Transverse colon (tissue), 4 donors: ENCODE measurements at regions not wholly inside any gene's neighbourhood (a gene's known extent, or its start where the extent isn't known, plus 50 kb on each side); places are given as distances from the start of the nearest gene placed in this dataset.

Experiments used
- DNase-seq: peaks from one replicate; pipeline ENCODE4 v3.0.0-alpha.2; 2019
- H3K27ac ChIP-seq, 4 donors: fragments of 200-600 bp; sonication (generic); 2 replicates each; pipeline ENCODE4 v1.5.1; 2016 to 2018; ENCODE audit warnings: inconsistent platforms in 4 of 4
- H3K27me3 ChIP-seq: fragments of 200-600 bp; sonication (generic); 2 replicates; pipeline ENCODE4 v1.5.1; 2017; ENCODE audit warnings: inconsistent platforms
- H3K36me3 ChIP-seq, 4 donors: fragments of 200-600 bp; sonication (generic); 2 replicates each; pipeline ENCODE4 v1.5.1; 2017 to 2019; ENCODE audit warnings: inconsistent platforms in 4 of 4
- H3K4me1 ChIP-seq, 4 donors: fragments of 200-600 bp; sonication (generic); 2 replicates each; pipeline ENCODE4 v1.5.1; 2017 to 2020; ENCODE audit warnings: inconsistent platforms in 4 of 4
- H3K4me3 ChIP-seq, 4 donors: fragments of 200-600 bp; sonication (generic); 1 replicate in 1 of 4; 2 replicates in 3 of 4; pipeline versions ENCODE4 v1.5.1 to v1.6.1; 2017 to 2019; ENCODE audit warnings: inconsistent platforms in 4 of 4
- H3K9me3 ChIP-seq, 2 donors: fragments of 200-600 bp; sonication (generic); 2 replicates each; pipeline ENCODE4 v1.5.1; 2017 to 2019; ENCODE audit warnings: inconsistent platforms in 2 of 2
- CTCF ChIP-seq, 5 experiments: fragments of 200-600 bp in 3 of 5; fragments of 450-650 bp in 2 of 5; sonication (generic) in 3 of 5; IDR thresholded peaks; 1 replicate in 2 of 5; 2 replicates in 3 of 5; pipeline ENCODE4 v1.5.1; 2016 to 2017; ENCODE audit warnings: antibody characterized with exemption in 5 of 5, inconsistent platforms in 3 of 5, mild to moderate bottlenecking in 2 of 5, moderate library complexity in 1 of 5
- EP300 ChIP-seq: sonication (generic); formaldehyde crosslinking; IDR thresholded peaks from one replicate; pipeline ENCODE4 v1.6.1; 2017; ENCODE audit warnings: antibody characterized with exemption, low read depth
- POLR2A ChIP-seq: fragments of 450-650 bp; IDR thresholded peaks from one replicate; pipeline ENCODE4 v1.6.1; 2016; ENCODE audit warnings: antibody characterized with exemption, mild to moderate bottlenecking, moderate library complexity
- POLR2AphosphoS5 ChIP-seq, 3 donors: sonication (generic); formaldehyde crosslinking; IDR thresholded peaks; one replicate each; pipeline ENCODE4 v1.6.1; 2016; ENCODE audit warnings: antibody characterized with exemption in 3 of 3
- WGBS, 2 donors: methylation state at CpG; one replicate each; pipeline ENCODE4 v1.1.5; 2018; ENCODE audit warnings: low coverage in 1 of 2; 5-methylcytosine and 5-hydroxymethylcytosine counted together
- in situ Hi-C, 4 donors: fragments of 200-750 bp; cut with MboI; loops; one replicate each; pipeline versions ENCODE4 v1.15.0 to v1.15.1; 2017; ENCODE audit warnings: low sequenced_read_pairs in 3 of 4, low pct_ligation_motif_present in 1 of 4, low pct_unique_long_range_greater_than_20kb in 1 of 4
- intact Hi-C: fragments of 100-400 bp; cut with DNase I; formaldehyde crosslinking; loops from one replicate; pipeline ENCODE4 v1.15.1; 2023; ENCODE audit warnings: low total_unique reads

- 40 to 49% methylated on average over 2 of the region's 2 CpGs for WGBS, 2 donors
- Histone ChIP-seq H3K27ac (no peak overlapping the region), H3K4me1 (no peaks in the 10 kb centered on the region), H3K27me3 (peaks cover 14% of the 10 kb centered on the region), H3K36me3 (no peaks in the 10 kb centered on the region), H3K4me3 (no peak overlapping the region), H3K9me3 (no peaks in the 10 kb centered on the region)
- DNase-seq = no peak
- intact Hi-C loops = no loop called here
- no peak for TF ChIP-seq POLR2AphosphoS5 (IDR thresholded peaks at IDR 0.05)
- no peak for TF ChIP-seq POLR2A
- TF ChIP-seq EP300 = no peak
- TF ChIP-seq CTCF (IDR thresholded peaks at IDR 0.05) = no peak
- in situ Hi-C loops = no loop called here
Observed at GRCh38 chr4:27094783-27095182, 234.1 kb downstream of the STIM2 start.

GRCh38 chr4:27096142-27096824 is 235.6 kb downstream of the STIM2 start:
- no peak for TF ChIP-seq CTCF (IDR thresholded peaks at IDR 0.05)
- TF ChIP-seq POLR2A = no peak
- no peak for TF ChIP-seq EP300
- TF ChIP-seq POLR2AphosphoS5 (IDR thresholded peaks at IDR 0.05) = no peak
- H3K9me3 ChIP-seq = no peaks in the 10 kb centered on the region
- H3K4me1 ChIP-seq = no peaks in the 10 kb centered on the region
- in situ Hi-C loops = no loop called here
- no peak overlapping the region for H3K27ac ChIP-seq
- peaks cover under 1% of the 10 kb centered on the region for H3K27me3 ChIP-seq
- H3K4me3 ChIP-seq = no peak overlapping the region
- intact Hi-C loops = no loop called here
- no peak for DNase-seq
- no peaks in the 10 kb centered on the region for H3K36me3 ChIP-seq
- 78 to 85% methylated on average over 8 to 9 of the region's 9 CpGs for WGBS, 2 donors

GRCh38 chr4:27098034-27098433 is 237.4 kb downstream of the STIM2 start:
- 33 to 38% methylated on average over 1 of the region's 1 CpG for WGBS, 2 donors
- H3K36me3 ChIP-seq = no peaks in the 10 kb centered on the region
- DNase-seq = no peak
- TF ChIP-seq POLR2AphosphoS5 (IDR thresholded peaks at IDR 0.05) (no peak), POLR2A (no peak), EP300 (no peak), CTCF (IDR thresholded peaks at IDR 0.05) (no peak)
- no peaks in the 10 kb centered on the region for H3K9me3 ChIP-seq
- no peaks in the 10 kb centered on the region for H3K4me1 ChIP-seq
- intact Hi-C loops (no loop called here), in situ Hi-C loops (no loop called here)
- no peaks in the 10 kb centered on the region for H3K27me3 ChIP-seq
- no peak overlapping the region for H3K27ac ChIP-seq
- no peak overlapping the region for H3K4me3 ChIP-seq

GRCh38 chr4:27100713-27101112 is 240.1 kb downstream of the STIM2 start:
- in situ Hi-C loops = no loop called here
- WGBS, 2 donors = 58 to 65% methylated on average over 2 to 10 of the region's 10 CpGs

More at GRCh38 chr4:27100713-27101112, 240.1 kb downstream of the STIM2 start:
- no peak overlapping the region for H3K4me3 ChIP-seq
- TF ChIP-seq POLR2AphosphoS5 (IDR thresholded peaks at IDR 0.05) (no peak), POLR2A (no peak), CTCF (IDR thresholded peaks at IDR 0.05) (no peak), EP300 (no peak)
- H3K27me3 ChIP-seq = peaks cover 6% of the 10 kb centered on the region
- no peak for DNase-seq
- intact Hi-C loops = no loop called here
- H3K27ac ChIP-seq = no peak overlapping the region
- H3K9me3 ChIP-seq = no peaks in the 10 kb centered on the region
- H3K4me1 ChIP-seq = no peaks in the 10 kb centered on the region
- H3K36me3 ChIP-seq = no peaks in the 10 kb centered on the region
